Esophagus (tissue), 2 donors: ENCODE measurements at regions not wholly inside any gene's neighbourhood (a gene's known extent, or its start where the extent isn't known, plus 50 kb on each side); places are given as distances from the start of the nearest gene placed in this dataset.
"Not testable (repeated sequence)": the region's sequence is repeated elsewhere in the genome, so short reads cannot be mapped to it uniquely, and the experiment has no call there.

ENCODE experiments used
- H3K27ac ChIP-seq, 2 donors: one replicate each; pipeline ENCODE4 v1.5.1; 2013; ENCODE audit warnings: low read depth in 2 of 2, mild to moderate bottlenecking in 2 of 2, inconsistent platforms in 1 of 2, low read length in 1 of 2, moderate library complexity in 1 of 2
- H3K27me3 ChIP-seq, 2 donors: one replicate each; pipeline ENCODE4 v1.6.1; 2013; ENCODE audit warnings: low read length in 2 of 2, control low read depth in 1 of 2, mild to moderate bottlenecking in 1 of 2; ENCODE audit not compliant: insufficient read depth in 2 of 2, control insufficient read depth in 1 of 2
- H3K36me3 ChIP-seq, 2 donors: one replicate each; pipeline ENCODE4 v1.6.1; 2013; ENCODE audit warnings: low read length in 1 of 2; ENCODE audit not compliant: control insufficient read depth in 2 of 2, insufficient read depth in 2 of 2
- H3K4me1 ChIP-seq, 2 donors: one replicate each; pipeline ENCODE4 v1.6.1; 2013; ENCODE audit warnings: low read length in 1 of 2; ENCODE audit not compliant: control insufficient read depth in 2 of 2, insufficient read depth in 2 of 2
- H3K4me3 ChIP-seq, 2 donors: one replicate each; pipeline ENCODE4 v1.5.1; 2013; ENCODE audit warnings: low read length in 2 of 2, mild to moderate bottlenecking in 2 of 2, low read depth in 1 of 2, moderate library complexity in 1 of 2
- H3K9me3 ChIP-seq, 2 donors: one replicate each; pipeline ENCODE4 v1.6.1; 2013; ENCODE audit warnings: mild to moderate bottlenecking in 2 of 2, low read depth in 1 of 2, low read length in 1 of 2, moderate library complexity in 1 of 2; ENCODE audit not compliant: control insufficient read depth in 2 of 2, insufficient read depth in 1 of 2
- WGBS, 2 donors: extraction: QIAGEN DNeasy Blood & Tissue Kit; methylation state at CpG; one replicate each; pipeline ENCODE4 v1.1.7; 2013; 5-methylcytosine and 5-hydroxymethylcytosine counted together
- donor health status: healthy with polysubstance abuse.
- donor health status: Bipolar disorder and iron deficiency.

DNA sequence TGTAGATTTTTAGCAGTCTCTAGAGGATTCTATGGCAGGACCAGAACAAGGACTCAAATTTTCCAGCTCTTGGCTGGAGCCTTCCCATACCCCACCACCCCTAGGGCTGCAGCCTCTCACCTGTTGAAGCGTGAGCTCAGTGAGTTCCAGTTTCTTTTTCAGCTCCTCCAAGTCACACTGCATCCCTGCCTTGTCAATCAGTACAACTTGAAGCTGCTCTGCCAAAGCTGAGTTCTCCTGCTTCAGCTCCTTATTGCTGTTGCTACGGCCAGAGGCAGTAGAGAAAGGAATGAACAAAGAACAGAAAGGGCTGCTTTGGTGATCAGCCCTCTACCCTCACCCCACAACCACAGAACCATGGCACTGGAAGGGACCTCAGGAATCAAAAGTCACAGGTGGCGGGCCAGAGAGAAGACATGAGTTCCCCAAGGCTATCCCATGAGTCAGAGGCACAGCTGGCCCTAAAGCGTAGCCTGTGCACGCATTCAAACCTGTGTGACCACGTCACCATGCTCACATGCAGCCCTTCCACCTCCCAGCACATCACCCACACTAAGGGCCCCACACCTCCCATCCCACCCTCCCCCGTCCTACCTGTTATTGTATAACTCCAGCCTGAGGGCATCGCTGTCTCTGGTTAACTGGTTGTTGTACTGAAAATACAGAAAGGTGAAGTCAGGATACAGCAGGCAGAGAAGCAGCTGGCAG, 83.3 kb upstream of the C2CD4B start:
- no peaks in the 10 kb centered on the region for H3K36me3 ChIP-seq
- no peak overlapping the region for H3K27ac ChIP-seq
- no peaks in the 10 kb centered on the region for H3K27me3 ChIP-seq
- H3K4me1 ChIP-seq = peaks cover 2% of the 10 kb centered on the region in 2 donors
- H3K4me3 ChIP-seq = no peak overlapping the region
- no peaks in the 10 kb centered on the region for H3K9me3 ChIP-seq
- 54 to 71% methylated on average over 8 of the region's 8 CpGs for WGBS, 2 donors

DNA sequence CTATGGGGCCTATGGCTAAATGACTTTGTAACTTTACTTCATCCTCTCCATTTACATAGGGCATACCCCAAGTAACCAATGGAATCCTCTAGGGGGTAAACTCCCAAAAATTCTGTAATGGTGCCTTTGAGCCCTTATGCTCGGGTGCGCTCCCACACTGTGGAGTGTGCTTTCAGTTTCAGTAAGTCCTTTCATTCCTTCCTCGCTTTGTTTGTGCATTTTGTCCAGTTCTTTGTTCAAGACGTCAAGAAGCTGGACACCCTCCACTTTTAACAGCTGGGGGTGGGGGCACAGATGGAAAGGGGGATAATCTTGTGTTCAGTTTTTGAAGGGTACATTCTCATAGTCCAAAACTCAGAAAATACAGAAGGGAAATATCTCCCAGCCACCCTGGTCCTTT, 84.4 kb upstream of the C2CD4B start:
- Histone ChIP-seq H3K9me3 (no peaks in the 10 kb centered on the region), H3K27ac (no peak overlapping the region), H3K4me3 (no peak overlapping the region), H3K36me3 (no peaks in the 10 kb centered on the region), H3K4me1 (peaks cover 0 to 2% of the 10 kb centered on the region in 2 donors), H3K27me3 (no peaks in the 10 kb centered on the region)
- 79 to 86% methylated on average over 4 of the region's 4 CpGs for WGBS, 2 donors

DNA sequence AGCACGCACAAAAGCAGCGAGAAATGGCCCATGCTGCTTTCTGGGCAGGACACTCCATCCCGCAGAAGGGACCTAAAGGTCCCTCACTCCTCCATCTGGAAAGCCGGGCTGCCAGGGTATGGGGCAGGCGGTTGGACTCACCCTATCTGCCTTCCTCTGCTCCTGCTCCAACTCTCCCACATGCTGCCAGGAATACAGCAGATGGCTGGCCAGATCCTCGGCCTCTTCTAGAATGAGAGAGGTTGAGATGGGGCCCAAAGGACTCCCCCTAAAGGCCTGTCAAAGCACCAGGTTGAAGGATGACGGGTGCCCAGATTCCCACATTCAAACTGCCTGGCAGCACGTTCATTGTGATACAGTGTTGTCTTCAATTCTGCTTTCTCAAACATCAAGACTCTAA, 85.1 kb upstream of the C2CD4B start:
- peaks cover 0 to 2% of the 10 kb centered on the region in 2 donors for H3K4me1 ChIP-seq
- WGBS, 2 donors = 93 to 94% methylated on average over 8 of the region's 8 CpGs
- no peaks in the 10 kb centered on the region for H3K36me3 ChIP-seq
- no peaks in the 10 kb centered on the region for H3K27me3 ChIP-seq
- H3K27ac ChIP-seq = no peak overlapping the region
- no peaks in the 10 kb centered on the region for H3K9me3 ChIP-seq
- H3K4me3 ChIP-seq = no peak overlapping the region

DNA sequence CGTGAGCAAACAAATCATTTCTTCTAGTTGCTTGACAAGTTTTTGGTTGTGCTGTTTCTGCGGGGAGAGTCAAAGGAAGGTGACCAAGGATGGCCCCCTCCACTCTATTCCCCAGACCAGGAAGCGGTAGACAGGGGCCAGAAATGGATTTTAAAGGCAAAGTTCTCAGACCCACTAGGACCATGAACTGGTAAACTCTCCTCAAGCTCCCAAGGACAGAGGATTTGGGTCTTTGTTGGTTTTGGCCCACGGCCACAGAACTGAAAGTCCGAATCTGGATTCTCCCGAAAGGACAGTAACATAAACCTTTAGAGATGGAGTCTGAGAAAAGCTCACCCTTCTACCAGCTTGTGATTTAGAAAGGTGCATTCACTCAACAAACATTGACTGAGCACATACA, 85.9 kb upstream of the C2CD4B start:
- 84 to 90% methylated on average over 6 of the region's 6 CpGs for WGBS, 2 donors
- Histone ChIP-seq H3K27me3 (no peaks in the 10 kb centered on the region), H3K27ac (no peak overlapping the region), H3K4me1 (peaks cover 0 to 2% of the 10 kb centered on the region in 2 donors), H3K4me3 (no peak overlapping the region), H3K9me3 (no peaks in the 10 kb centered on the region), H3K36me3 (no peaks in the 10 kb centered on the region)

DNA sequence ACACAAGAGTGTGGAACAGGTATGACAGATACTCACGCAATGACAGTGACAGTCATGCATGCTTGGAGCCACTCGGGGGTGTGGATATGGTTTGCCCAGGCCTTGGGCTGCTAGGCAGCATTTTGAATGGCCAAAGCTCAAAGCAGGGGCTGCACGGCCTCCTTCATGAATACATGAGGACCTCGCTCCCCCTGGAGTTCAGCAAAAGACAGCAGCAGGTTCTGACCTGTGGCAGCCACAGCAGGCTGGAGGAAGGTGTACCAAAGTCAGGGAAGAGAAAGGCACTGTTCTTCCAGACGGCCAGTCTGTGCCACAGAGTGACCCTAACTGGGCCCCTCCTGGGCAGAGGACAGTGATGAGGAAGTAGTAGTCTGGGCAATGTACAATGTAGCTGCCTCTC, 88.2 kb upstream of the C2CD4B start:
- Histone ChIP-seq H3K4me1 (peaks cover 0 to 2% of the 10 kb centered on the region in 2 donors), H3K9me3 (no peaks in the 10 kb centered on the region), H3K36me3 (no peaks in the 10 kb centered on the region), H3K27ac (no peak overlapping the region), H3K27me3 (no peaks in the 10 kb centered on the region), H3K4me3 (no peak overlapping the region)
- WGBS, 2 donors = 69 to 73% methylated on average over 5 of the region's 5 CpGs

DNA sequence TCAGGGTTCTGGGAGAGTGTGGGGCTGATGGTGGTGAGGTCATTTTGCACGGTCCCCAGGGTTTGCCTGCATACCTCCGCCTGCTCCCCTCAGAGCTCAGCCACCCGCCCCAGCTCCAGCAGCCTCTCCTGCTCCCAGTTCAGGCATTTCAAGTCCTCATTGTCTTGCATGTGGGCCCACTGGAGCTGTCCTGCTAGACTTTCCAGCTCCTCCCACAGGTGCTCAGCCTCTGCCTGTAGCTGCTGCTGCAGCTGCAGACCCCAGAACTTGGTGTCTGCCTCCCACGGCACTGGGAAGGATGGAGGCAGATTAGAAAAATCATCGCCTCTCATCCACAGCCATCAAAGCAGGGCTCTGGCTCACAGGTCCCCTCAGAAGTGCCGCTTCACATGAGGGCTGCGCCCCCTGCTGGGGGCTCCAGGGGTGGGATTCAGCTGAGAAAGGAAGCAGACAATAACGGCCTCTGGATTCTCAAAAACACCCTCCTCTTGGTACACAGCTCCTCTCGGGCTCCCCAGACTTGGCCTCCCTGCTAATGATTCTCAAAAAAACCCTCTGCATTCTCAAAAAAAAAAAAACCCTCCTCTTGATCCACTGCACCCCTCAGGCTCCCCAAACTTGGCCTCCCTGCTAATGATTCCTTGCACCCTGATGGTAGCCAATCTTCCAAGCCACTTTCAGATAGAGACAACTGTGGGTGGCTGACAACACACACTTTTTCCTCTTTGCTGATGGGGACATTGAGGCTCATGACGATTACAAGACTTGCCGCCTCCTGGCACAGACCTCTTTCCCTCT, 89.3 kb upstream of the C2CD4B start:
- no peaks in the 10 kb centered on the region for H3K36me3 ChIP-seq
- 35 to 39% methylated on average over 11 of the region's 11 CpGs for WGBS, 2 donors
- H3K27ac ChIP-seq = no peak overlapping the region
- H3K27me3 ChIP-seq = no peaks in the 10 kb centered on the region
- H3K4me3 ChIP-seq = no peak overlapping the region
- no peaks in the 10 kb centered on the region for H3K9me3 ChIP-seq
- H3K4me1 ChIP-seq = no peaks in the 10 kb centered on the region

DNA sequence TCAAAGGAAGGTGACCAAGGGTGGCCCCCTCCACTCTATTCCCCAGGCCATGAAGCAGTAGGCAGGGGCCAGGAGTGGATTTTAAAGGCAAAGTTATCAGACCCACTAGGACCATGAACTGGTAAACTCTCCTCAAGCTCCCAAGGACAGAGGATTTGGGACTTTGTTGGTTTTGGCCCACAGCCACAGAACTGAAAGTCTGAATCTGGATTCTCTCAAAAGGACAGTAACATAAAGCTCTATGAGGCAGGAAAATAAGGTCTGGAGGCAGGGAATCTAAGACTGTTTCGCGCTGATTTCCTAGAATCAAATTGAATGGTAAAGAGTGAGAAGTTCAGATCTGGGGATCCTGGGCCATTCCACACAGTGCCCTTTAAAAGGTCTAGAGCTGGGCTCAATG, 91.3 kb upstream of the C2CD4B start:
- not testable (repeated sequence) for H3K4me3 ChIP-seq, H3K4me1 ChIP-seq, H3K9me3 ChIP-seq, H3K27ac ChIP-seq, H3K36me3 ChIP-seq, H3K27me3 ChIP-seq
- WGBS, 2 donors = 82 to 93% methylated on average over 2 of the region's 2 CpGs

DNA sequence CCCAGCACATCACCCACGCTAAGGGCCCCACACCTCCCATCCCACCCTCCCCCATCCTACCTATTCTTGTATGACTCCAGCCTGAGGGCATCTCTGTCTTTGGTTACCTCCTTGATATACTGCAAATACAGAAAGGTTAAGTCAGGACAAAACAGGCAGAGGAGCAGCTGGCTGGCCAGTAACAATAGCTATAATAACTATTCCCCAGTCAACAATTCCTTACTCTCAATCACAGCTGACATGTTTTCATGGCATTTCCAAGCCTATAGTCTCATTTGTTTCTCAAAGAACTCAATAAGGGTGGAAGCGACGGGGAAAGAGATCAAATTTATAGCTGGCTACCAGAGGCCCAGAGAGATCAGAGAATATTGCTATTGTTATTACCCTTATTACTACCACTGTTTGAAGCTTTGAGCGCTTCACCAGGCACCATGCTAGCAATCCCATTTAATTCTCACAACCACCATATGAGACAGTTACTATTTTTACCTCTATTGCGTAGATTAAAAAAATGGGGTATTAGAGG, 93.0 kb upstream of the C2CD4B start:
- WGBS, 2 donors = 91% methylated on average over 5 of the region's 5 CpGs
- peaks cover 9% of the 10 kb centered on the region in 2 donors for H3K9me3 ChIP-seq

DNA sequence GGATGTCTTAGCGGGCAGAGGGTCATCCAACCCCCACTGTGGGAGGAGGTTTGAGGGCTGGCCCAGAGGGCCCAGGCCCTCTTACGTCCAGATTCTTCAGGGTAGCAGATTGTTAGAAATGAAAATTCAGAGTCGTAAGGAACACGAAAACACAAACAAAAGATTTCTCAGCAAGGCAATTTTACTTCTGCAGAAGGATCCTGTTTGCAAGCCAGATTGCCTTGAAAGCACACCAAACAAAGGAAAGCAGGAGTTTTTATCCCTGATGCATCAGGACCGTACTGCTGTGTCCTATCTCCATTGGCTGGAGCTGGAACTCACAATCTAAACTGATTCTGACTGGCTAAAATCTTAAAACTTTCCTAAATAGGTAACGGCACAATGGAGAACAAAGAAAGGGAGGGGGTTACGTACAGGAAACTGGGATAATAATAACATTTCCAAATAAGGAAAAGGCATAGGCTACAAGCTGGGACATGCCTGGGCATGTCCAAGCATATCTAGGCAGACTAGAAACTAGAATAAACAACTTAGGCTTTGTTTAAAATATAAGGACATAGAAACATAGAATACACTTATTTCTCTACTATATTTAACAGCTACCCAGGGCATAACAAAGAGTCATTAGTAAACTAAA, 97.3 kb upstream of the C2CD4B start:
- 87 to 92% methylated on average over 7 of the region's 7 CpGs for WGBS, 2 donors
- Histone ChIP-seq H3K4me1 (no peaks in the 10 kb centered on the region), H3K27ac (no peak overlapping the region), H3K27me3 (no peaks in the 10 kb centered on the region), H3K9me3 (peaks cover 9 to 16% of the 10 kb centered on the region in 2 donors), H3K36me3 (no peaks in the 10 kb centered on the region), H3K4me3 (no peak overlapping the region)

More for the DNA sequence above, 93.0 kb upstream of the C2CD4B start:
- no peak overlapping the region for H3K4me3 ChIP-seq
- H3K4me1 ChIP-seq = no peaks in the 10 kb centered on the region
- H3K27me3 ChIP-seq = no peaks in the 10 kb centered on the region
- no peak overlapping the region for H3K27ac ChIP-seq
- no peaks in the 10 kb centered on the region for H3K36me3 ChIP-seq
